NCI-H774 (cell line): ENCODE measurements at regions not wholly inside any gene's neighbourhood (a gene's known extent, or its start where the extent isn't known, plus 50 kb on each side); places are given as distances from the start of the nearest gene placed in this dataset.
A peak's percentile ranks its signal among the peaks of the same experiment; 100 is the strongest.

ENCODE experiments used
- DNase-seq: peaks from one replicate; lab custom pipeline; 2025; lab: John Stamatoyannopoulos, UW

GRCh38 chr20:10990625-10991382 lies 317.0 kb upstream of the JAG1 start:
- DNase-seq, result no peak

GRCh38 chr20:10992731-10993130 lies 318.9 kb upstream of the JAG1 start:
- no peak for DNase-seq

- DNase-seq, result no peak
These were observed 321.3 kb upstream of the JAG1 start for GRCh38 chr20:10994991-10995700.

GRCh38 chr20:10998476-10998875 lies 324.7 kb upstream of the JAG1 start:
- no peak for DNase-seq

GRCh38 chr20:11000416-11000815 lies 326.6 kb upstream of the JAG1 start:
- no peak for DNase-seq

- no peak for DNase-seq
These were observed 327.5 kb upstream of the JAG1 start for GRCh38 chr20:11001302-11001701.

- no peak for DNase-seq
These were observed 328.2 kb upstream of the JAG1 start for GRCh38 chr20:11001764-11002540.

GRCh38 chr20:11003341-11003740 lies 329.5 kb upstream of the JAG1 start:
- DNase-seq, result no peak

- DNase-seq, result no peak
These were observed 334.7 kb upstream of the JAG1 start for GRCh38 chr20:11008444-11009033.

- DNase-seq, result no peak
These were observed 337.9 kb upstream of the JAG1 start for GRCh38 chr20:11011653-11012052.

GRCh38 chr20:11012975-11013374 lies 339.2 kb upstream of the JAG1 start:
- DNase-seq, result no peak

GRCh38 chr20:11013801-11014200 lies 340.0 kb upstream of the JAG1 start:
- no peak for DNase-seq

GRCh38 chr20:11015440-11015839 lies 341.6 kb upstream of the JAG1 start:
- peak; percentile 46 for DNase-seq

GRCh38 chr20:11017446-11017845 lies 343.6 kb upstream of the JAG1 start:
- no peak for DNase-seq

- no peak for DNase-seq
These were observed 344.9 kb upstream of the JAG1 start for GRCh38 chr20:11018668-11019170.

- no peak for DNase-seq
These were observed 346.9 kb upstream of the JAG1 start for GRCh38 chr20:11020712-11021111.

- no peak for DNase-seq
These were observed 353.4 kb upstream of the JAG1 start for GRCh38 chr20:11027224-11027623.

GRCh38 chr20:11030351-11030750 lies 356.6 kb upstream of the JAG1 start:
- DNase-seq, result no peak

- DNase-seq, result no peak
These were observed 357.5 kb upstream of the JAG1 start for GRCh38 chr20:11031300-11031699.

- DNase-seq, result no peak
These were observed 358.8 kb upstream of the JAG1 start for GRCh38 chr20:11032611-11033010.

GRCh38 chr20:11034025-11034424 lies 360.2 kb upstream of the JAG1 start:
- no peak for DNase-seq

GRCh38 chr20:11035211-11035610 lies 361.4 kb upstream of the JAG1 start:
- no peak for DNase-seq
